NCI-H2107 treated with DMSO at 0.1 percent for 48 hours (cell line): ENCODE measurements at regions not wholly inside any gene's neighbourhood (a gene's known extent, or its start where the extent isn't known, plus 50 kb on each side); places are given as distances from the start of the nearest gene placed in this dataset.
A peak's percentile ranks its signal among the peaks of the same experiment; 100 is the strongest.

Experiments used
- DNase-seq: peaks from one replicate; lab custom pipeline; 2025; ENCODE audit not compliant: unreplicated experiment; lab: John Stamatoyannopoulos, UW

DNA sequence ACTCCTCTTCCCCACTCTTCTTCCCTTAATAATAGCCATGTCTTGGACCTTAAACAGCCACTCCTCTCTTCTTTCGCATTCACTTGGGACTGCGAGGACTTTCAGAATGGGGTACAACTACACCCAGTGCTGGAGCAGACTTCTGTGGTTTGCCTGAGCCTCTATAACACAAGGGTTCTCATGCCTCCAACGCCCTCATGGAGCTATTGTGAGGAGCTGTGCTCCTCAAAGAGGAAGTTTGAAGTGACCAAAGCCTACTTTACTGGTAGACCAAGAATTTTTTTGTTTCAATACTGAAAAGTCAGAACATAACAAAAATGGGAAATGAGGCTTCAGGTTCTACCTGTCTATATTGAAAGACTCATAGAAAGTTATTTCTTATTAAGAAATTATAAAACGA lies 316.4 kb downstream of the PIK3R1 start:
- no peak for DNase-seq

DNA sequence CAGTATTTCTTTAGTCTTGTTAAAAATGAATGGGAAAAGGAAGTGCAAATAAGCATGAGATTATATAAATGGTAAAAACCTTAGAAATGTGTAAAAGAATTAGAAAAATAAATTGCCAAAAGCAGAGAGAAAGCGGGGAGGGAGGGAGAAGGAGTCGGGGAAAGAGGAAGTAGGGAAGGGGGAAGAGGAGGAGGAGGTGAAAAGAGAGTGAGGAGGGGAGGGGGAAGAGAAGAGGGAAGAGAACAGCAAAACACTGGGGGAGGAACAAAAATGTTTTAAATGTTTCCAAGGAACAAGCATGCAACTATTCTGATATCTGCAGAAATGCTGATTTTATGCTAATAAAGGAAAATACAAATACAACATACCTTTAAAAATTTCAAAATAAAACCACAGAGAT lies 317.5 kb downstream of the PIK3R1 start:
- DNase-seq = peak; percentile 34

DNA sequence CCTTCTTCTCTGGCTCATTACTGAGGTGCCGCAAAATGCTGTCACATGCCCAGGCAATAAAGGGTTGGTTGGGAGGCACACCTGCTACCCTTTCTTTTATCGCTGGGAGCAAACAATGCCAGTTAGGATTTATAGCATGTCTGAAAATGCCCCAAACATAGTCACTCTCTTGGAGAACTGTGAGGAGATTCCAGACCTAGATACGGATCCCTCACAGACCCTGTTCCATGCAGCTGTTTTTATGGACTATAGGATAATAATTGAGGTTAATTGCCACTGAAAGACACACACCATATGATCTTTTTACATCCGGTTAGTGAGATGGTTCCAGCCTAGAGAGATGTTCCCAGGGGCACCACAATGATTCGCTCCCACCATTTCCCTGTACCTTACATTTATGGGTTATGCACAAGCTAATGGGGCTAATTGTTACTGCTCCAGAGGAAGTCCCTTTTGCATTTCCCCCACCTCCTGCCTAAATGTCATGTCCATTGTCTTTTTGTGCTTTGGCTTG lies 318.1 kb downstream of the PIK3R1 start:
- DNase-seq = peak; percentile 83

DNA sequence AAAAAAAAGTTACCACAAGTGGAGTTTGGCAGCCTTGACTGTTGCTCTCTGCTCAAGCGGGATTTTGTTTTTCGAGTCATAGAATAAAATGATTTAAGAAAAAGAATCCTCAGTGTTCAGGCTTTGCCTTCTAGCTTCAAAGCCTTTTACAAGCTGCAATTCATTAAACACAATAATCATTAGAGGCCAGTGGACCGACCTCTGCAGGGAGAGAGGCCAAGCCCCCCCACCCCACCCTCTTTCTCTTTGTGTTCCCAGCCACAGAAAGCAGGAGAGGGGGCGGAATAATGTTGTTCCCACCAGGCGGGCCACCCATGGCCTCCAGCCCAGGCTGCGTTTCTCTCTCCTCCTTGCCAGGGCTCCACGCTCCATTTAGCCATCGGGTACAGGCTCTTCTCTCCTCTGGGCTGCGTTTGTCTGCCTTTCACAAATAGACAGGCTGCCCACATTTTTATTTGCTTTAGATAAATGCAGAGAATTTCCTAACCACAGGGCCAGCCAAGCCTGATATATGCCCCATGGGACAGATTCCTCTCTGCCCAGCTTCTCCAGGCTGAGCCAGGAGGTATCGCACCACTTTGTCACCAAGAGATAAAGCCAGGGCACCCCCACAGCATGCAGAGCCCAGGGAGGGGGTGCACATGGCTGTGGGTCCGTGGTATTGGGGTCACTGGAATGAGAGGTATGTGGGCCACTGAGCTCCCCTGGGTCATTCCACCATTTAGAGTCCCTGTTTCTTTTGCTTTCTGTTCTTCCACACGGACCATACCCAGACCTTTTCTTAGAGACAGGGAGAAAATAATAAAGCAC lies 318.8 kb downstream of the PIK3R1 start:
- DNase-seq = peak; percentile 75

DNA sequence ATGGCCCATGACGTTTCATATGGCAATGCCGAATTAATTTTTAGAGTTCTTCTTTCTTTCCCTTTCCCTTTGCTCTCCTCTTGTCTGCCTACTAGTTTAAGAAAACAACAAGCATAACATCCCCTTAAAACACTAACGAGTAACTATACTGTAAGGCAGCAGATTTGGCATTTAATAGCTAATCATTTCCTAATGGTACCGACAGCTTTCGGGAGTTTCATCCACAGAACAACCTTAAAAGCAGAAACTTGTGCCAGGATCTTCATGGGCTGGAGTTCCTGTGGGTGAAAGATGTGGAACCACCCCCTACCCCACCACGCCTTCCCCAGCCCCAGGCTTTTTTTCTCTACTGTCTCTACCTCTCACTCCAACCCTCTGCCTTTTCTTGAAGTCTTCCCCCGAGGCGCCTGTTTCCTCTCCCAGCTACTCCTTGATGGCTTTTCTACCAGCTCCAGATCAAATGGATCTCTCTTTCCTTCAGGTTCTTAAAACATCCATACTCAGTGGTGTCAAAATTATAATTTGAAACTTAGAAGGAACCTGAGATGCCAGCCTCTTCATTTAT lies 319.5 kb downstream of the PIK3R1 start:
- no peak for DNase-seq

DNA sequence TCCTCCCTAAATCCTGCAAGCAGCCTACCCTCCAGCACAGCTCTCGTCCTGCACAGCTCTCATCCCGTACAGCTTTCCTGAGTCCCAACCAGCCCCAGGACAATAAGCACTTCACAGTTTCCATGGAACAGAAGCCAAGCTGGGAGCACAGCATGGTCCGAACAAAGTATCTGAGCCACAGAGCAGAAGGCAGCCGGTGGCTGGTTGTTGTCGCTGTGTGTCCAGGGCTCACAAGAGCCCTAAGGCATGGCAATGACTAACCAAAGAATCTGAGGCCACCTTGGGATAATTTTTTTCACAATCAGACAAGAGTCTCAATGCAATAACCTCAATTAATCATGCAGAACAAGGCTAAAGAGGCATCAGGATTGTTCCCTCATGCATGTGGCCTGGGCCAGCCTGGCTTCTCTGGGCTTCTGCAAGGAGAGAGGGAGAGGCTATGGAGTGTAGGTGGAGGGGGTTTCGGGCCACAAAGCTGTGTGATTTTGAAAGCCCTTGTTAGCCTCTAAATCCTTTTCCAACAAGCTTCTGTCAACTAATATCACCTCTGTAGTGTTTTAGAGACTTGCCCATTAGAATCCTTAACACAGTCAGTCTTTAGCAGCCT lies 323.4 kb downstream of the PIK3R1 start:
- DNase-seq = no peak

DNA sequence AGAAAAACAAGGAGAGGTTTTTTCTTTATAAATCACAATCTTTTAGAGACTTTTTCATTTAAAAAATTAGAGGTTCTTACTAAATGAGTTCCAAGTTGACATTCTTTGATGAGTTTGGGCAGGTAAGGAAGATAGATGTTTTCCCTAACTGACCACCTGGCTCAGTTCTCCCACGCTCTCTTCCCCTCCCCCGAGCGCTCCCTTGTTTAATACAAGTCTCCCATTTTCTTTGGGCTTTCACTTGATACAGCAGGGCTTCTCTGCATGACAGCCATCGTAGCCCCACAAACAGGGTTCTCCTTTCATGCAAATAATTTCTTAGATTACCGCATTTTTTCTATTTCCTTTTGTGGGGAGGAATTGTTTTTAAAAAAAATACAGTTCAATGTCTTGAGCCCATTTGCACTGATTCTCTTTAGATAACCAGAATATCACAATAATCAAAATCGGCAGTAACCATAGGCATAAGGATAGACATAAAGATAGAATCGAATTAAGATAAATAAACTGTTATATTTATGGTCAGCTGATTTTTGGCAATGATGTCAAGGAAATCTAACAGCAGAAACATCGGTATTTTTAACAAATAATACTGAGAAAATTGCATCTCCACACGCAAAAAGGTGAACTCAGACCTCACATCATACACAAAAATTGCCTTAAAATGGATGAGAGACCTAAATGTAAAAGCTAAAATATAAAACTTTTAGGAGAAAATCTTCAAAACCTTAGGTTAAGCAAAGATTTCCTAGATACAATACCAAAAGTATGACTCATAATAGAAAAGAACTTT lies 325.4 kb downstream of the PIK3R1 start:
- no peak for DNase-seq

DNA sequence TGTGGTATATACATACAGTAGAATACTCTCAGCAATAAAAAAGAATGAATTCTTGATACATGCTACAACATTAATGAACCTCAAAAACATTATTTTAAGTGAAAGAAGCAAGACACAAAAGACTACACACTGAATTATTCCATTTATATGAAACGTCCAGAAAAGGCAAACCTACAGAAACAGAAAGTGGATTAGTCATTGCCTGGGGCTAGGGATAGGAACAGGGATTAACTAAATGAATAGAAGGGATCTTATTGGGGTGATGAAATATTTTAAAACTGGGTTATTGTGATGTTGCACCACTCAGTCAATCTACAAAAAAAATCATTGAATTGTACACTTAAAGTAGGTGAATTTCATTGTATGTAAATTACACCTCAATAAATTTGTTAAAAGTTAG lies 326.7 kb downstream of the PIK3R1 start:
- no peak for DNase-seq

DNA sequence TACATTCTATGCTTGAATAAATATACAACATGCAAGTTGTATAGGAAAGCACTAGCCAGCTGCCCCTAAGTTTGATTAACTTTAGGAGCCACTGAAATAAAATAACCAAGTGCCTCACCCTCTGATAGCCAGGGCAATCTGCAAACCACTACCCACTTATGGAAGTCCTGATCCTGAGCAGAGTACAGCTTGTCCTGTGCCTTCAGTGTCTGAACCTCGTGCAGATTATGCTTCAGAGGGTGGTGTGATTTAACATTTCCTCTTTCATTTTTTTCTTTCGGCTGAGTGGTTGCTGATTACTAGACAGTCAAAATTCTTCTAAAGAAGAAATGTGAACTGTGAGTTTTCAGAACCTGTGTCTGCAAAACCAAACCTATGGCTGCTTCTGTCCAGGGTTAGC lies 327.7 kb downstream of the PIK3R1 start:
- DNase-seq = no peak

DNA sequence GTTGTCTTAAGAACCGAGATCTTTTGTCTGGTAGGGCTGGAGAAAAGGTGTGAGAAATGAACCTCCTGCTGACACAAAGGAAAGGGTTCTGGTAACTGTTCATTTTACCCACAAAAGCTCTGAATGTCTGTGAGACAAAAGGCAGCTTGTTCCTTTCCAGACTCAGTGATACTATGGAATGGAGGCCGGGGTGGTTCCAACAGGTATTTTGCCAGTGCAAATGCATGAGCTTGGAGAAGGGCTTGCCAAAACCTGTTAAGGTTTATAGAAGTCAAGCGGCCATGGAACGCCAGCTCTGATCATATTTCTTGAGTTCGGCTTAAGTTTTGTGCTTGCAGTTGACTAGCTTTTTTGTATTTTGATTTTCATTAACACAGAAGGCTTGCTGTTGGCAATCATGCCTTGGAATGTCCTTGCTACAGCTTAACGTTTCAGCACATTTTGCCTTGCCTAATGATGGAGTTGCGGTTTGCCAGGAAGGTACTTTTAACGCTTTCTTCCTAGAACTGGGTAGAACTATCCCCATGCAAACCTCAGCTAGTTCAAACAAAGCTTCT lies 328.6 kb downstream of the PIK3R1 start:
- DNase-seq = no peak

DNA sequence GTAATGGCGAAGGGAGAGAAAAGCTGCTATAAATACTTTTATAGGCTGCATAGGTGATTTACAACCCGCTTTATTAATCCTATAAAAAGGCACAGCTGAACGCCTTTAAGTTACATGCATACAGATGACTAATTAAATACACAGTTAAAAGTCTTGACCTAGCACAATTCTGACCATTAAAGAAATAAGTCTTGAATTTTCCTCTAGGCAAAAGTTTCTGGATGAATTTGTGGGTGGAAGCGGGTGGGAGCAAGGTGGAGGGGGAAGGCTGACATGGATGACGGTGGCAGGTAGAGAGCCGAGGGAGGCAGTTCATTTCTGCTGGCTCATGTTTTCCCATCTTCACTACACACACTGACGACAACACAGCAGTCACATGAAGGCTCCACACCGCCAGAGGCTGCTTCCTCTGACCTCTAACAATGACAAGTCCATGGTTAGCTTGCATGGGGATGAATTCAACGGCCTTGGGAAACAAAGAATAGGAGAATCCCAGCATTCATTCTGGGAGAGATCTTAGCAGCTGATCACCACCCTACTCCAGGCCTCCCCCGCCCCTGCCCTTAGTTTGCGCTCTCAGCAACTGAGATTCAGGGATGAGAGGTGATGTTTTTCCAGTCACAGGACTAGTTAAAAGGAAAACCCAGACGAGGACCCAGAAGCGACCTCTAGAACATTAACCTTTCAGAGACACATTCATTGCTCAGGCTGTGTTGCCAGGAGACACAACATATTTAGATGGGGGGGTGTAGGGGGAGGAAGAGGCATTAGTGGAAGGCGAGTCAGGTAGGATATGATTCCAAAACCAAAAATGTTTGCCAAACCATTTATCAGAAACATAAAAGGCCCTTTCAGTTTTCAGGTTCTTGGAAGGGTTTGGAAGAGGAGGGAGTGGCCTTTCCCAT lies 329.3 kb downstream of the PIK3R1 start:
- no peak for DNase-seq

DNA sequence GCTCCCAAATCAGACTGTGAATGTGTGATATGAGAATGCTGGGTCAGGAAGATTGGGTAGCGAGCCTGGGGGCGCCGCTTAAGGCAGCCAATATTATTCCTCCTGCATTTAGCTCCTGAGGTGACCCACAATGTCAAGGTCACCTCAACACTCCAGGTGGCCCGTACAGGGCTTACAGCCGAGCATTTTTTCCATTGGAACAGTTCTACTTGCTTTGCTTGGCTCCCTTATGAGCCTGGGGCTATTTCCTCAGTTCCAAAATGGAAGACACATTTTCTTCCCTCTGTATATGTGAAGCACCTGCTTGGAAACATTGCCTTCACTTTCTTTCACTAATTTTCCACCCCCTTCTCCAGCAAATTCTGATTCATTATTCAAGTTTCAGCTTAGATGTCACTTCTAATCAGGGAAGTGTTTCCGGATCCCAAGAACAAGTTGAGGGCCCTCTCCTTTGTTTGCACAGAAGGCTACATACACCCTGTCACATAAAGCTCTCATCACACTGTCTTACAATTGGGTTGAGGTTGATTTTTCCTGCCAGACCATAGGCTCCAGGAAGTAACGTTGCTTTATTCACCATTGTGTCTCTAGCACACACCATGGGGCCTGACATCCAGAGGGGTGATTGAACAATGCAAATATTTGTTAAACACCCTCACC lies 330.2 kb downstream of the PIK3R1 start:
- DNase-seq = no peak

DNA sequence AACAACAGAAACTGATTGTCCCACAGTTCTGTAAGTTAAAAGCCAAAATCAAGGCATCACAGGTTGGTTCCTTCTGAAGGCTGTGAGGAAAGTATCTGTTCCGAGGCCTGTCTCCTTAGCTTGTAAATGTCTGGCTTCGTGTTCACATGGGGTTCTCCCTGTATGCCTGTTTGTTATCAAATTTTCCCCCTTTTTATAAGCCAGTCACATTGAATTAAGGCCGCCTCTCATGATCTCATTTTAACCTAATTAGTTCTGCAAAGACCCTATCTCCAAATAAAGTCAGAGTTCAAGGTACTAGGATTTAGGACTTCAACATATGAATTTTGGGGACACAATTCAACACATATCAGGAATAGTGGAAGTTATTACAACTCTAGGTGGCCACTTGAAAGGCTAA lies 331.5 kb downstream of the PIK3R1 start:
- DNase-seq = no peak

DNA sequence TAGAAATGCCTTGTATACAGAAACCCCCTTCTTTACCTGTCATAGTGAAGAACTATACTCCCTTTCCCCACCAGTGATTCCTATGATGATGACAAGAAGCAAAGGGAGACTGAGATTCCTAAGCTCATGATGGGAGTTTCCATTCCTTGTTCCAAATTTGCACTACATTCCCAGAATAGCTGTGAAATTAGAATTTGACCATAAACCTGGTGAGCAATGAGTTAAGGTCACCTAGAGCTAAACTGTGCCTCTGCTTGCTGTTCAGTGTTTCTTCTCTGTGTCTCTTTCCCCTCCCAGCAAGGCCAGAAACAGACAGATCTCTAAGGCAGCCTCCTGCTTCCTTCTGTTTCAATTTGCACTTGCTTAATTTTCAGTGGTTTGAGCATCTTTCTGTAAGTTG lies 332.1 kb downstream of the PIK3R1 start:
- no peak for DNase-seq

DNA sequence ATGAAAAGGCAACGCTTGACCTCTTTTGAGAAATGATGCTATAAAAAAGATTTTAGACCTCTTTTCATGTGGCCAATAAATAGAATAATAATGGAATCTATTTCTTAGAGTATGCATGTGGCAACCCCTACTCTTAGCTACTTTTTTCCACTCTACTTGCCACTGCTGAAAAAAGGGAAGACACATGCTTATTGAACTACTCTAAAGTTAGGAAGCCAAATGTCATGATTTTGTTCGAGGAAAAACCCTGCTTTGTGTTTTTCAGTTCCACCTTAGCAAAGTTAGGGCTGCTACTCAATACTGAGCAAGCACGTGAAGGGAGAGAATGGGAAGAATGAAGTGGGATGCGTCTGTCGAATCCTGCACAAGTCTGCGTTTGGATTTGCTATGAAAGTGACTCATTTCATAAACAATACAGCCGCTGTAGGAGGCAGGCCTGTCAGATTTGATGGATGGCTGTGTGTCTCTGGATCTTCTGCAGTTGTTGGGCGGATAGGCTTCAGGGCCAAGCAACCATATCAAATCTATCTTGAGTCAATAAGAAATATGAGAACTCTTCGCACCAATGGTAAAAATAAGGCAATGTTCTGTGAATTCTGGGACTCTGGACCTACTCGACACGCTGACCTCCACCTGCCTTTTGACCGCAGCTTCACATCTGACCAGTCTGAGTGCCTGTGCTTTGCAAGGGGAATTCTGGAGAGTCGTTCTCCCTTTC lies 333.6 kb downstream of the PIK3R1 start:
- no peak for DNase-seq

DNA sequence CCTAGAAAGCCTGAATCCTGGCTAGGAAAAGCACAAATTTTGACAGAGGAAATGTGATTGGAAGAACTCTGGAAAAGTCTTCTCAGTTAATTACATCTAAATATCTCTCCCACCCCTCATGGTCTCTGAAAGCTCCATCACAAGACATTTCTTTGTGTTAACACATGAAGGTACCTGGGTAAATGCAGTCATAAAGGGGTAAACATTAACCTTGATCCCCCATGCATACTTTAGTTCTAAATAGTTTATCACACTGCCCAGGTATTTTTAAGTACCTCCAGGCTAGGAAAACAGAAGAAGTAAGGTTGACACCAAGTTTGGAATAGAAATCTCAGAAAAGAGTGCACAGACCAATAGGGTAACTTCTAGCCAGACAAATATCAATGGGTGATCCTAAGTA lies 334.5 kb downstream of the PIK3R1 start:
- DNase-seq = no peak

DNA sequence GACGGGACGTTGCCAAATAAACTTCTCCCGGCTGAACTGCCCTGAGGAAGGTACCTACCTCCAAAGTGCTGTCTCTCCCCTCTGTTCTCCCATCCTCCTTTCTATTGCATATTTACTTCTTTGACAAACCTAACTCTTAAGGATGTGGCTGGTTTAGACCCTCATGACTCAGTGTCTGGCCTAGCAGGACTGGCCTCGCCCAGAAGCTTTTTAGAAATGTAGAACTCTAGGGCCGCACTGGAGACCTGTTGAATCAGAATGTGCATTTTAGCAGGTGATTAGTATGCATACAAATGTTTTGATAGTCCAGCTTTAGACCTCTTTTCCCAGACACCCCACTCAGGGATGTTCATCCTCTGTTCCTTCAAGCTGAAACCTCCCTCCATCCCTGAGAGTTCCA lies 335.9 kb downstream of the PIK3R1 start:
- DNase-seq = no peak

DNA sequence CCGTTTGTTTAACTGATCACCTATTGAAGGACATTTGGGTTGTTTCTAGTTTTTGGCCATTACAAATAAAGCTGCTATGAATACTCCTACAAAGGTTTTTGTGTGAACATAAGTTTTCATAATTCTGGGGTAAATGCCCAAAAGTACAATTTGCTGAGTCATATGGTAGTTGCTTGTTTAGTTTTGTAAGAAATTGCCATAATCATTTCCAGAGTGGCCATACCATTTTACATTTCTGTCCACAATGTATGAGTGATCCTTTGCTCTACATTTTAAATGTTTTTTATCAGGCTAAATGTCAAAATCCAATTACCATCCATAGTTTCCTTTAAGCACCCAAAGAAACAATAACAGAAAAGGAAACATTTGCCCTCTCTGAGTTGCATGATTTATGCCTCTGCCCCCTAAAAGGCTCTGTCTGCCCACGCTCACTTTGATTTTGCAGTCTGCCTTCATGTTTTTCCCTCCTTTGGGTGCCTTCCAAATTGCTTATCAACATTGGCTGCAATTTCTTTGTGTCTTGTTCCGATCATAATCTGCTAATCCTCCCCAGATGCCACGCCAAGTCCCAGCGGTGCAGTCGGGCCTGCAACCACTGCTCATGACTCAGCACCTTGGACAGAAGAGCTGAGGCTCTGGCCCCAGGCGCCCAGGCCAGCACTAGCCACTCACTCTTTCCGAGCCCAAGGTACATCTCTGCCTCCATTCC lies 339.2 kb downstream of the PIK3R1 start:
- no peak for DNase-seq
